ENCODE measurements at regions not wholly inside any gene's neighbourhood (a gene's known extent, or its start where the extent isn't known, plus 50 kb on each side); places are given as distances from the start of the nearest gene placed in this dataset.

DNA sequence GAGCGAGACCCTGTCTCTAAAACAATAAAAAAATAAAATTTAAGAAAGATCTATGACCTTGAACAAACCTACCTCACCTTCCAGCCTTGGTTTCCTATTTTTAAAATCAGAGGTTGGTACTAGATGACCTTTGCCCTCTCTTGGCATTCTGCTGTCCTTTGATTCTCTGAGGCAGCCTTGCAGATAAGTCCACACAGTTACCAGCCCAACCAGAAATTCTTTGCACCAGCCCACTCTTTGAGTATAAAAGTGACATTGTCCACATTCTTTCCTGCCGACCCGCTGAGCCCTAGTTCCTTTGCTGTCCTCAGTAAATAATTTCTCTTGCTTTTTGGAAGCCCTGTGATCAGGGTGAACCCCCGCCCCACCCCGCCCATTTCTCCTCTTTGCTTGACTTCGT is 150.4 kb downstream of the PHETA1 start:
- ATAC-seq (no peak), DNase-seq (no peak)
- H3K9me3 ChIP-seq = no peaks in the 10 kb centered on the region
- intact Hi-C loops (cut with DNase I) = no loop called here
- no peak overlapping the region for H3K4me3 ChIP-seq
- H3K4me1 ChIP-seq = no peaks in the 10 kb centered on the region
- TF ChIP-seq, protein P1, sequence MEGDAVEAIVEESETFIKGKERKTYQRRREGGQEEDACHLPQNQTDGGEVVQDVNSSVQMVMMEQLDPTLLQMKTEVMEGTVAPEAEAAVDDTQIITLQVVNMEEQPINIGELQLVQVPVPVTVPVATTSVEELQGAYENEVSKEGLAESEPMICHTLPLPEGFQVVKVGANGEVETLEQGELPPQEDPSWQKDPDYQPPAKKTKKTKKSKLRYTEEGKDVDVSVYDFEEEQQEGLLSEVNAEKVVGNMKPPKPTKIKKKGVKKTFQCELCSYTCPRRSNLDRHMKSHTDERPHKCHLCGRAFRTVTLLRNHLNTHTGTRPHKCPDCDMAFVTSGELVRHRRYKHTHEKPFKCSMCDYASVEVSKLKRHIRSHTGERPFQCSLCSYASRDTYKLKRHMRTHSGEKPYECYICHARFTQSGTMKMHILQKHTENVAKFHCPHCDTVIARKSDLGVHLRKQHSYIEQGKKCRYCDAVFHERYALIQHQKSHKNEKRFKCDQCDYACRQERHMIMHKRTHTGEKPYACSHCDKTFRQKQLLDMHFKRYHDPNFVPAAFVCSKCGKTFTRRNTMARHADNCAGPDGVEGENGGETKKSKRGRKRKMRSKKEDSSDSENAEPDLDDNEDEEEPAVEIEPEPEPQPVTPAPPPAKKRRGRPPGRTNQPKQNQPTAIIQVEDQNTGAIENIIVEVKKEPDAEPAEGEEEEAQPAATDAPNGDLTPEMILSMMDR (IDR thresholded peaks at IDR 0.05) = no peak
- H3K27me3 ChIP-seq = peaks cover 5% of the 10 kb centered on the region
- no peaks in the 10 kb centered on the region for H3K36me3 ChIP-seq
- H3K27ac ChIP-seq = no peak overlapping the region

DNA sequence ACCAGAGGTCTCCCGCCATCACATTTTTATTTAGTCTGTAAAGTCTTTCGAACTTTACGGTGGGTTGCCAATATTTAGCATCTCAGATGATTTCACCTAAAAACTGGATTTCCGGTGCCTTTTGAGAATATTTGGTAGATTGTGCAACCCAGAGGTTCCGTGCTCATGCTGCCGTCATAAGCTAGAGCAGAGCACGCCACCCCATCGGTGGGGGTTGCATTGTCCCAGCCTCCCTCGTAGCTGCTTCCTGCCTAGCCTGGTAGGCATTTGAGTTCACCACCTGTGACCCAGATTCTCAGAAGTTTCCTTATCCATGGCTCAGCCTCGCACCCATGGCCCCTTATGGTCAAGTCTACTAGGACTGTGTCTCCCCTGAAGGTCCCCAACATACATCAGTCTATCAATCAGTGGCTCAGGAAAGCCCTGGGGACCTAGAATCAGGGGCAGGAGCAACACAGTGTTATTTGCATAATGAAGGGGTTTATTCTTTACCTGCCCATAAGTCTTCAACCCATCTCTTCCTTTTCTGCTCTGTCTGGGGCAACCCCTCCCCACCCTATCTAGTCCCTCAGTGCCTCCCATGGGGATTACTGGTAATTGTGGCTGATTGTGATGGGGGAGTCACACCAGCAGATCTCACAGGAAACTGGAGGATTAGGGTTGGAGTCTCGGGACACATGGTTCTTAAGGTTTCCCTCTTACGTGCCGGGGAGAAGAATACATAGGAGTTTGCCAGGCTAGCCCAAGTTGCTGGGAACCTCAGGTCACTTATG is 152.3 kb downstream of the PHETA1 start:
- intact Hi-C loops (cut with DNase I) = no loop called here
- ATAC-seq = no peak
- H3K27me3 ChIP-seq = peaks cover 11% of the 10 kb centered on the region
- TF ChIP-seq, protein P1 (IDR thresholded peaks at IDR 0.05) = no peak
- no peak overlapping the region for H3K4me3 ChIP-seq
- no peak overlapping the region for H3K27ac ChIP-seq
- H3K9me3 ChIP-seq = no peaks in the 10 kb centered on the region
- H3K36me3 ChIP-seq = no peaks in the 10 kb centered on the region
- no peaks in the 10 kb centered on the region for H3K4me1 ChIP-seq
- DNase-seq = no peak

DNA sequence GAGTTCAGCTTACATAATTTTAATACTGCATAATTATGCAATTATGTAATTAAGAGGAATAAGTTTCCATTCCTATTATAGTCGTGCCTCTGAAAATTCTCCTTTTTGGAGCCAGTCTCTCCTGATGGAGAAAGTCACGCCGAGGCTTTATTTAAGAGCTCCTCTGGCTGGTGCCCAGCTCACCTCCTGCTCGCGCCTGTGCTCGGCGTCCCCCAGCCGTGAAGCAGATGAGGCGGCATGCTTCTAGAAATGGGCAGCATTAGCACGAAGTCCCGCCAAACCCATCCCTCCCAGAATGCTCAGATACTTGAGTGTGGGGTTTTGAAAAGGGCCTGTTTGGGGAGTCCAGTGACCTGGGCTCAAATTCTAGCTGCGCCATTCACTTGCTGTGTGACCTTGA is 153.0 kb downstream of the PHETA1 start:
- Histone ChIP-seq H3K36me3 (no peaks in the 10 kb centered on the region), H3K27ac (no peak overlapping the region), H3K27me3 (peaks cover 11% of the 10 kb centered on the region), H3K4me3 (no peak overlapping the region), H3K9me3 (no peaks in the 10 kb centered on the region), H3K4me1 (no peaks in the 10 kb centered on the region)
- DNase-seq (no peak), ATAC-seq (no peak)
- intact Hi-C loops (cut with DNase I) = no loop called here
- TF ChIP-seq, protein P1 (IDR thresholded peaks at IDR 0.05) = no peak

DNA sequence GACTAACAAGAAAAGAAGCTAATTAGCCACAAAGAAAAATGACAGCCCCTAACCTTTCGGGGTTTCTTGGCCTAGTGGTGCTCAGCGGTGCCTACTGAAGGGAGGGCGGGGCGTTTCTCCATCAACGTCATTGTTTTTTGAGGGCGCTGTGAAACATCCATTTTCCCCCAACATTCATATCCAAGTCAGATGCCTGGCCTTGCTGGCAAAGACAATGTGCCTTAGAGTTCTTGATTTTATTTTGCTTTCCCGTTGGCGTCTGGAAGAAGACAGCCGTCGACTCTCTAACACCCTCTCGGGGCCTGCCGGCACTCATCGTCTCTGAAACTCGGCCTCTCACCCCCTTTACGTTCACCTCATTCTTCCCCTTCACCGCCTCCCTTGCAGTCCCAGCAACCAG is 154.5 kb downstream of the PHETA1 start:
- TF ChIP-seq, protein P1 (IDR thresholded peaks at IDR 0.05) = no peak
- no peak for ATAC-seq

DNA sequence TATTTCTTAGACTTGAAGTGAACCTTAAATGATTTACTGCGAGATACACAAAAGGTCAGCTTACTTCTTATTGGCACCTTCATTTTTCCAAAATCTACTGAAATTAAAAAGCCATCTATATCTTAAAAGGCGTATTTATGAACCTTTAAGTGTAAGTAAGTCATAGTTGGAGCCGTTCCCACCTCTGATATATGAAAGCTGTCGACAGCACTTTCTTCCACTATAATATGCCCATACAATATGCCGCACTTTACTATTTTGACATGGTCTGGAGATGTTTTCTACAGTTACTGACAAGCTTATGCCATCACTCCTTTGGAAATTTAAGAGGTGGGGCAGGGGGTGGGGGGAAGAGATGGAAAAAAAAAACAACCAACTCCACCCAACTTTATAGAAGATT is 155.3 kb downstream of the PHETA1 start:
- ATAC-seq = no peak
- Histone ChIP-seq H3K4me3 (no peak overlapping the region), H3K27me3 (peaks cover 12% of the 10 kb centered on the region), H3K9me3 (no peaks in the 10 kb centered on the region), H3K4me1 (no peaks in the 10 kb centered on the region), H3K36me3 (no peaks in the 10 kb centered on the region), H3K27ac (no peak overlapping the region)
- TF ChIP-seq, protein P1 (IDR thresholded peaks at IDR 0.05) = no peak
- intact Hi-C loops (cut with DNase I) = no loop called here
- DNase-seq = no peak

More for the DNA sequence above, 154.5 kb downstream of the PHETA1 start:
- Histone ChIP-seq H3K27me3 (peaks cover 11% of the 10 kb centered on the region), H3K4me1 (no peaks in the 10 kb centered on the region), H3K27ac (no peak overlapping the region), H3K9me3 (no peaks in the 10 kb centered on the region), H3K36me3 (no peaks in the 10 kb centered on the region), H3K4me3 (no peak overlapping the region)
- DNase-seq = no peak
- intact Hi-C loops (cut with DNase I) = no loop called here

Data from upper lobe of right lung (tissue), 1 donor.